ENCODE measurements at regions not wholly inside any gene's neighbourhood (a gene's known extent, or its start where the extent isn't known, plus 50 kb on each side); places are given as distances from the start of the nearest gene placed in this dataset.

GRCh38 chr3:80006315-80006714, 238.5 kb upstream of the ROBO1 start:
- ChIA-PET POLR2A (no interaction called here), CTCF (no interaction called here)
- no peak overlapping the region for H3K4me3 ChIP-seq (ENCODE audit: low read depth in 2 of 2, low read length in 2 of 2)
- no peak overlapping the region for H3K27ac ChIP-seq (ENCODE audit: low read length)
- TF ChIP-seq TCF7L2 (IDR thresholded peaks at IDR 0.05; ENCODE audit: low read depth, low read length) (no peak), REST (IDR thresholded peaks at IDR 0.05; ENCODE audit: insufficient read depth in 1 of 2, low read depth in 2 of 2, low read length in 1 of 2) (no peak), SIN3A (IDR thresholded peaks at IDR 0.05; ENCODE audit: borderline replicate concordance, insufficient read depth, low read depth, low read length) (no peak), POLR2AphosphoS5 (IDR thresholded peaks at IDR 0.05; ENCODE audit: low read depth, low read length) (no peak)
- TF ChIP-seq, protein P1, sequence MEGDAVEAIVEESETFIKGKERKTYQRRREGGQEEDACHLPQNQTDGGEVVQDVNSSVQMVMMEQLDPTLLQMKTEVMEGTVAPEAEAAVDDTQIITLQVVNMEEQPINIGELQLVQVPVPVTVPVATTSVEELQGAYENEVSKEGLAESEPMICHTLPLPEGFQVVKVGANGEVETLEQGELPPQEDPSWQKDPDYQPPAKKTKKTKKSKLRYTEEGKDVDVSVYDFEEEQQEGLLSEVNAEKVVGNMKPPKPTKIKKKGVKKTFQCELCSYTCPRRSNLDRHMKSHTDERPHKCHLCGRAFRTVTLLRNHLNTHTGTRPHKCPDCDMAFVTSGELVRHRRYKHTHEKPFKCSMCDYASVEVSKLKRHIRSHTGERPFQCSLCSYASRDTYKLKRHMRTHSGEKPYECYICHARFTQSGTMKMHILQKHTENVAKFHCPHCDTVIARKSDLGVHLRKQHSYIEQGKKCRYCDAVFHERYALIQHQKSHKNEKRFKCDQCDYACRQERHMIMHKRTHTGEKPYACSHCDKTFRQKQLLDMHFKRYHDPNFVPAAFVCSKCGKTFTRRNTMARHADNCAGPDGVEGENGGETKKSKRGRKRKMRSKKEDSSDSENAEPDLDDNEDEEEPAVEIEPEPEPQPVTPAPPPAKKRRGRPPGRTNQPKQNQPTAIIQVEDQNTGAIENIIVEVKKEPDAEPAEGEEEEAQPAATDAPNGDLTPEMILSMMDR (IDR thresholded peaks at IDR 0.05), result no peak
- H3K36me3 ChIP-seq (ENCODE audit: control insufficient read depth, insufficient read depth, low read length), result no peaks in the 10 kb centered on the region
- H3K27me3 ChIP-seq (ENCODE audit: control insufficient read depth, insufficient read depth, low read length), result no peaks in the 10 kb centered on the region
- no peaks in the 10 kb centered on the region for H3K9me3 ChIP-seq (ENCODE audit: control insufficient read depth, insufficient read depth, low read depth, low read length)
- in situ Hi-C loops (cut with HindIII; ENCODE audit: low pct_unique_long_range_greater_than_20kb, low sequenced_read_pairs) (no loop called here), intact Hi-C loops (cut with micrococcal nuclease; ENCODE audit: unreplicated experiment) (no loop called here)
- BruUV-seq (replicated peaks), result no TSS peak
- no peaks in the 10 kb centered on the region for H3K4me1 ChIP-seq (ENCODE audit: control insufficient read depth, insufficient read depth, low read length)
- DNase-seq (ENCODE audit: low read depth, low spot score) (no peak), ATAC-seq (no peak)

GRCh38 chr3:80000022-80000421, 232.2 kb upstream of the ROBO1 start:
- BruUV-seq (replicated peaks), result no TSS peak
- no peak overlapping the region for H3K4me3 ChIP-seq (ENCODE audit: low read depth in 2 of 2, low read length in 2 of 2)
- POLR2A ChIA-PET, result no interaction called here

GRCh38 chr3:79994397-79994796, 226.6 kb upstream of the ROBO1 start:
- in situ Hi-C loops (cut with HindIII; ENCODE audit: low pct_unique_long_range_greater_than_20kb, low sequenced_read_pairs), result no loop called here
- no peaks in the 10 kb centered on the region for H3K36me3 ChIP-seq (ENCODE audit: control insufficient read depth, insufficient read depth, low read length)
- H3K9me3 ChIP-seq (ENCODE audit: control insufficient read depth, insufficient read depth, low read depth, low read length), result no peaks in the 10 kb centered on the region
- DNase-seq (ENCODE audit: low read depth, low spot score), result no peak
- H3K27me3 ChIP-seq (ENCODE audit: control insufficient read depth, insufficient read depth, low read length), result no peaks in the 10 kb centered on the region
- H3K27ac ChIP-seq (ENCODE audit: low read length), result no peak overlapping the region
- no peaks in the 10 kb centered on the region for H3K4me1 ChIP-seq (ENCODE audit: control insufficient read depth, insufficient read depth, low read length)
- intact Hi-C loops (cut with micrococcal nuclease; ENCODE audit: unreplicated experiment), result no loop called here
- no peak for ATAC-seq
- ChIA-PET POLR2A (no interaction called here), CTCF (no interaction called here)
- no peak overlapping the region for H3K4me3 ChIP-seq (ENCODE audit: low read depth in 2 of 2, low read length in 2 of 2)
- TF ChIP-seq POLR2AphosphoS5 (IDR thresholded peaks at IDR 0.05; ENCODE audit: low read depth, low read length) (no peak), REST (IDR thresholded peaks at IDR 0.05; ENCODE audit: insufficient read depth in 1 of 2, low read depth in 2 of 2, low read length in 1 of 2) (no peak), TCF7L2 (IDR thresholded peaks at IDR 0.05; ENCODE audit: low read depth, low read length) (no peak), SIN3A (IDR thresholded peaks at IDR 0.05; ENCODE audit: borderline replicate concordance, insufficient read depth, low read depth, low read length) (no peak)
- TF ChIP-seq, protein P1 (IDR thresholded peaks at IDR 0.05), result no peak
- no TSS peak for BruUV-seq (replicated peaks)

More at GRCh38 chr3:80000022-80000421, 232.2 kb upstream of the ROBO1 start:
- Histone ChIP-seq H3K4me1 (ENCODE audit: control insufficient read depth, insufficient read depth, low read length) (no peaks in the 10 kb centered on the region), H3K36me3 (ENCODE audit: control insufficient read depth, insufficient read depth, low read length) (no peaks in the 10 kb centered on the region), H3K27me3 (ENCODE audit: control insufficient read depth, insufficient read depth, low read length) (no peaks in the 10 kb centered on the region), H3K9me3 (ENCODE audit: control insufficient read depth, insufficient read depth, low read depth, low read length) (no peaks in the 10 kb centered on the region), H3K27ac (ENCODE audit: low read length) (no peak overlapping the region)
- in situ Hi-C loops (cut with HindIII; ENCODE audit: low pct_unique_long_range_greater_than_20kb, low sequenced_read_pairs), result no loop called here
- TF ChIP-seq POLR2AphosphoS5 (IDR thresholded peaks at IDR 0.05; ENCODE audit: low read depth, low read length) (no peak), TCF7L2 (IDR thresholded peaks at IDR 0.05; ENCODE audit: low read depth, low read length) (no peak)
- CTCF ChIA-PET, result no interaction called here
- ATAC-seq (no peak), DNase-seq (ENCODE audit: low read depth, low spot score) (no peak)
- intact Hi-C loops (cut with micrococcal nuclease; ENCODE audit: unreplicated experiment), result no loop called here

Measured in Panc1 (cell line).